ENCODE measurements at regions not wholly inside any gene's neighbourhood (a gene's known extent, or its start where the extent isn't known, plus 50 kb on each side); places are given as distances from the start of the nearest gene placed in this dataset.

DNA sequence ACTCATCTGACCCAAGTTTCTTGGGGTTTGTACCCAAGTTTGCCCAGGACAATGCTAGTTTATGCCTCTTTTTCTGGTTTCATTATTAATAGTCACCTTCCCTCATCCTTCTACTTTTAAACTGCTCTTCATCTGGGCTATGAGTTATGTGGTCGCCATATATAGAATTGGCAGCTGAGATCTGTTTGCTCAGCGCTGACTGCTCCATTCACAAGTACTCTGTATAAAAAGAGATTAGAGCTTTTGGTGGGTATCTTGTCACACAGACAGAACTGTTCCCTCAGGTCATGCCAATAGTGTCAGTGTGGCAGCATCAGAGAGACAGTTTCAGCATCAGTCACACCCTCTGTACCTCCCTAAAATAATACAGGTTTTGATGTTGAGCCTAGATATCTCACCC lies 326.0 kb downstream of the RAB38 start:
- TF ChIP-seq EZH2 (IDR thresholded peaks at IDR 0.05) (no peak), POLR2AphosphoS5 (IDR thresholded peaks at IDR 0.05; ENCODE audit: borderline replicate concordance, low read depth, low read length) (no peak), FOXP2 (optimal IDR thresholded peaks at IDR 0.05; ENCODE audit: control extremely low read depth, extremely low read length, insufficient read depth) (no peak)
